SK-N-SH treated with all-trans-retinoic acid at 6 μM for 48 hours (cell line): ENCODE measurements at regions not wholly inside any gene's neighbourhood (a gene's known extent, or its start where the extent isn't known, plus 50 kb on each side); places are given as distances from the start of the nearest gene placed in this dataset.
"Not testable (repeated sequence)": the region's sequence is repeated elsewhere in the genome, so short reads cannot be mapped to it uniquely, and the experiment has no call there.

Source experiments
- ATAC-seq: fragments of 200-7000 bp; cut with Tn5 transposase; 3 replicates; pipeline ENCODE4 v1.9.1; 2020; ENCODE audit warnings: mild to moderate bottlenecking, moderate library complexity
- ARNTL ChIP-seq: fragments of 450-650 bp; formaldehyde crosslinking; IDR thresholded peaks from 2 replicates; pipeline ENCODE4 v1.5.0; 2020; ENCODE audit warnings: low read depth, mild to moderate bottlenecking, moderate library complexity, borderline replicate concordance
- BACH2 ChIP-seq: fragments of 250-450 bp; sonication (Bioruptor Pico); IDR thresholded peaks from 2 replicates; pipeline ENCODE4 v1.9.0; 2021; ENCODE audit warnings: mild to moderate bottlenecking, borderline replicate concordance
- ESRRG ChIP-seq: fragments of 250-450 bp; sonication (Bioruptor Pico); IDR thresholded peaks from 2 replicates; pipeline ENCODE4 v1.6.1; 2021; ENCODE audit warnings: mild to moderate bottlenecking
- GLIS3 ChIP-seq: fragments of 250-450 bp; sonication (Bioruptor Pico); IDR thresholded peaks from 2 replicates; pipeline ENCODE4 v1.5.0; 2020; ENCODE audit warnings: mild to moderate bottlenecking, moderate library complexity
- OSR1 ChIP-seq: fragments of 250-450 bp; sonication (Bioruptor Pico); IDR thresholded peaks from 2 replicates; pipeline ENCODE4 v1.8.0; 2022; ENCODE audit warnings: moderate library complexity, mild to moderate bottlenecking, inconsistent platforms
- PPARA ChIP-seq: fragments of 250-450 bp; sonication (Bioruptor Pico); IDR thresholded peaks from 2 replicates; pipeline ENCODE4 v1.5.0; 2020; ENCODE audit warnings: mild to moderate bottlenecking, borderline replicate concordance
- RARB ChIP-seq: fragments of 250-450 bp; sonication (Bioruptor Pico); IDR thresholded peaks from 2 replicates; pipeline ENCODE4 v1.8.0; 2021; ENCODE audit warnings: mild to moderate bottlenecking, moderate library complexity
- TCF4 ChIP-seq: fragments of 250-450 bp; sonication (Bioruptor Pico); IDR thresholded peaks from 2 replicates; pipeline ENCODE4 v1.8.0; 2021; ENCODE audit warnings: mild to moderate bottlenecking, moderate library complexity, borderline replicate concordance
- TOX ChIP-seq: fragments of 250-450 bp; sonication (Bioruptor Pico); IDR thresholded peaks from 2 replicates; pipeline ENCODE4 v1.8.0; 2021; ENCODE audit warnings: mild to moderate bottlenecking, moderate library complexity, borderline replicate concordance
- ZC3H10 ChIP-seq: fragments of 250-450 bp; sonication (Bioruptor Pico); IDR thresholded peaks from 2 replicates; pipeline ENCODE4 v1.5.1; 2021; ENCODE audit warnings: mild to moderate bottlenecking, moderate library complexity
- ZFP3 ChIP-seq: fragments of 250-450 bp; sonication (Bioruptor Pico); IDR thresholded peaks from 2 replicates; pipeline ENCODE4 v1.5.0; 2020; ENCODE audit warnings: mild to moderate bottlenecking, moderate library complexity
- ZFP30 ChIP-seq: fragments of 450-650 bp; formaldehyde crosslinking; IDR thresholded peaks from 2 replicates; pipeline ENCODE4 v1.5.0; 2022; ENCODE audit warnings: mild to moderate bottlenecking, moderate library complexity
- ZNF70 ChIP-seq: fragments of 450-650 bp; formaldehyde crosslinking; IDR thresholded peaks from 2 replicates; pipeline ENCODE4 v1.5.0; 2020; ENCODE audit warnings: mild to moderate bottlenecking, moderate library complexity
- TF ChIP-seq, protein P1 (sequence below): fragments of 250-450 bp; sonication (Bioruptor Pico); IDR thresholded peaks from 2 replicates; pipeline ENCODE4 v1.8.0; 2021; ENCODE audit warnings: low read depth, mild to moderate bottlenecking, moderate library complexity, borderline replicate concordance
- TF ChIP-seq, protein P2 (sequence below): fragments of 250-450 bp; sonication (Bioruptor Pico); IDR thresholded peaks from 2 replicates; pipeline ENCODE4 v1.5.1; 2020; ENCODE audit warnings: low read depth, mild to moderate bottlenecking, moderate library complexity
- TF ChIP-seq, protein P3 (sequence below): fragments of 250-450 bp; sonication (Bioruptor Pico); IDR thresholded peaks from 2 replicates; pipeline ENCODE4 v1.5.0; 2020; ENCODE audit warnings: mild to moderate bottlenecking, moderate library complexity
- TF ChIP-seq, protein P4 (sequence below): fragments of 250-450 bp; sonication (Bioruptor Pico); IDR thresholded peaks from 2 replicates; pipeline ENCODE4 v1.8.0; 2020; ENCODE audit warnings: mild to moderate bottlenecking, moderate library complexity, borderline replicate concordance

DNA sequence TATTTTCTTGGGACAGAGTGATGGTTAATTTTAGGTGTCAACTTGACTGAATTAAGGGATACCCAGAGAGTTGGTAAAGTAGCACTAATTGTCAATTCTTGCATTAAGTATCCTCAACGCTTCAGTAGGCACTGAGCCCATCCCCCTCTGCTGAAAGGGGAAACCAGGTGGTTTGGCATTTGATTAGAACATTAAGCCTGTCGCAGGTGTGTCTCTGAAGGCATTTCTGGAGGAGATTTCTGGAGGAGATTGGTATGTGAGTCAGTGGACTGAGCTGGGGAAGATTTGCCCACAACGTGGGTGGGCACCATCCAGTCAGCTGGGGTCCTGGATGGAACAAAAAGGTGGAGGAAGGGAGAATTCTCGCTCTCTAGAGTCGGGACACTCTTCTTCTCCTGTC lies 119.8 kb downstream of the RFX6 start:
- ATAC-seq: no peak
- no peak for TF ChIP-seq GLIS3 (CRISPR knock-in tag)
- TF ChIP-seq, protein P1, sequence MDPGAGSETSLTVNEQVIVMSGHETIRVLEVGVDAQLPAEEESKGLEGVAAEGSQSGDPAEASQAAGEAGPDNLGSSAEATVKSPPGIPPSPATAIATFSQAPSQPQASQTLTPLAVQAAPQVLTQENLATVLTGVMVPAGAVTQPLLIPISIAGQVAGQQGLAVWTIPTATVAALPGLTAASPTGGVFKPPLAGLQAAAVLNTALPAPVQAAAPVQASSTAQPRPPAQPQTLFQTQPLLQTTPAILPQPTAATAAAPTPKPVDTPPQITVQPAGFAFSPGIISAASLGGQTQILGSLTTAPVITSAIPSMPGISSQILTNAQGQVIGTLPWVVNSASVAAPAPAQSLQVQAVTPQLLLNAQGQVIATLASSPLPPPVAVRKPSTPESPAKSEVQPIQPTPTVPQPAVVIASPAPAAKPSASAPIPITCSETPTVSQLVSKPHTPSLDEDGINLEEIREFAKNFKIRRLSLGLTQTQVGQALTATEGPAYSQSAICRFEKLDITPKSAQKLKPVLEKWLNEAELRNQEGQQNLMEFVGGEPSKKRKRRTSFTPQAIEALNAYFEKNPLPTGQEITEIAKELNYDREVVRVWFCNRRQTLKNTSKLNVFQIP (CRISPR knock-in tag): no peak
- TF ChIP-seq RARB: no peak
- TF ChIP-seq BACH2 (CRISPR knock-in tag): no peak
- TF ChIP-seq ZFP30: no peak
- TF ChIP-seq ZFP3: no peak
- TF ChIP-seq, protein P2, sequence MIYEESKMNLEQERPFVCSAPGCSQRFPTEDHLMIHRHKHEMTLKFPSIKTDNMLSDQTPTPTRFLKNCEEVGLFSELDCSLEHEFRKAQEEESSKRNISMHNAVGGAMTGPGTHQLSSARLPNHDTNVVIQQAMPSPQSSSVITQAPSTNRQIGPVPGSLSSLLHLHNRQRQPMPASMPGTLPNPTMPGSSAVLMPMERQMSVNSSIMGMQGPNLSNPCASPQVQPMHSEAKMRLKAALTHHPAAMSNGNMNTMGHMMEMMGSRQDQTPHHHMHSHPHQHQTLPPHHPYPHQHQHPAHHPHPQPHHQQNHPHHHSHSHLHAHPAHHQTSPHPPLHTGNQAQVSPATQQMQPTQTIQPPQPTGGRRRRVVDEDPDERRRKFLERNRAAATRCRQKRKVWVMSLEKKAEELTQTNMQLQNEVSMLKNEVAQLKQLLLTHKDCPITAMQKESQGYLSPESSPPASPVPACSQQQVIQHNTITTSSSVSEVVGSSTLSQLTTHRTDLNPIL (CRISPR knock-in tag): no peak
- TF ChIP-seq ARNTL (CRISPR knock-in tag): no peak
- TF ChIP-seq, protein P3, sequence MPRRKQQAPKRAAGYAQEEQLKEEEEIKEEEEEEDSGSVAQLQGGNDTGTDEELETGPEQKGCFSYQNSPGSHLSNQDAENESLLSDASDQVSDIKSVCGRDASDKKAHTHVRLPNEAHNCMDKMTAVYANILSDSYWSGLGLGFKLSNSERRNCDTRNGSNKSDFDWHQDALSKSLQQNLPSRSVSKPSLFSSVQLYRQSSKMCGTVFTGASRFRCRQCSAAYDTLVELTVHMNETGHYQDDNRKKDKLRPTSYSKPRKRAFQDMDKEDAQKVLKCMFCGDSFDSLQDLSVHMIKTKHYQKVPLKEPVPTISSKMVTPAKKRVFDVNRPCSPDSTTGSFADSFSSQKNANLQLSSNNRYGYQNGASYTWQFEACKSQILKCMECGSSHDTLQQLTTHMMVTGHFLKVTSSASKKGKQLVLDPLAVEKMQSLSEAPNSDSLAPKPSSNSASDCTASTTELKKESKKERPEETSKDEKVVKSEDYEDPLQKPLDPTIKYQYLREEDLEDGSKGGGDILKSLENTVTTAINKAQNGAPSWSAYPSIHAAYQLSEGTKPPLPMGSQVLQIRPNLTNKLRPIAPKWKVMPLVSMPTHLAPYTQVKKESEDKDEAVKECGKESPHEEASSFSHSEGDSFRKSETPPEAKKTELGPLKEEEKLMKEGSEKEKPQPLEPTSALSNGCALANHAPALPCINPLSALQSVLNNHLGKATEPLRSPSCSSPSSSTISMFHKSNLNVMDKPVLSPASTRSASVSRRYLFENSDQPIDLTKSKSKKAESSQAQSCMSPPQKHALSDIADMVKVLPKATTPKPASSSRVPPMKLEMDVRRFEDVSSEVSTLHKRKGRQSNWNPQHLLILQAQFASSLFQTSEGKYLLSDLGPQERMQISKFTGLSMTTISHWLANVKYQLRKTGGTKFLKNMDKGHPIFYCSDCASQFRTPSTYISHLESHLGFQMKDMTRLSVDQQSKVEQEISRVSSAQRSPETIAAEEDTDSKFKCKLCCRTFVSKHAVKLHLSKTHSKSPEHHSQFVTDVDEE (CRISPR knock-in tag): no peak

DNA sequence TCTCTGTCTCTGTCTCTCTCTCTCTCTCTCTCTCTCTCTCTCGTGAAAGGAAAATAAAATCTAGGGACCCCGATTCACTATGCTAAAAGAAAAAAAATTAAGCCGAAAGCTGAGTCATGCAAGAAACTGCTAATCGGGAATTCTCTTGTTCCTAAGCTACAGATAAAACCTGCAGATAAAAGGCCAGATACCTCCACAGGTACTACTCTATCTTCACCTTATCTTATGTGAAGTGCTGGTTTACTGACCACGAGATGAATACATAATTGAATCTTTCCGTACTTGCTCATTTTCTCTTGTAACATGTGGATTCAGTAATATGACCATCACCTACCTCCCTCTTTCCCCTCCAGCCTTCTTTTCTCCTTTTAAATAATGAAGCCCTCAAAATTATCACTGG lies 120.5 kb downstream of the RFX6 start:
- no peak for ATAC-seq
- TF ChIP-seq ZC3H10 (CRISPR knock-in tag) (no peak), ESRRG (CRISPR knock-in tag) (no peak)
- TF ChIP-seq, all 23 proteins: peak for 0

DNA sequence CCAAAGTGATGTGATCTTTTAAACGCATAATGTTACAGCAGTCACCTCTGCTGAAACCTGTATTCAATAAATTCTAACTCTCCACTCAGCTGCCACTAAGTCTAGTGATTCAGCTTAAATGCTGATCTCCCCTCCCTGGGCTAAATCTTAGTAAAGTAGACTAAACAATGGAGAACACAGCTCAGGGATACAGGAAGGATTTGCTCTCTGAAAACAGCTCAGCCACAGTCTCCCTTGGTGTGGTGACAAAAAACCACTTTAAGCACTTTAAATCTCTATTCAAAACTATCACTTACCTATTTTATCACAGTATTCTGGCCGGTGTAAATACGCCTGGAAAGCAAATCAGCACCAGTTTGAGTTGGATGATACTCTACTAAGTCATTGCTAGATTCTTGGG lies 130.6 kb downstream of the RFX6 start:
- TF ChIP-seq TOX (no peak), TCF4 (CRISPR knock-in tag) (no peak), ZNF70 (CRISPR knock-in tag) (no peak), OSR1 (CRISPR knock-in tag) (no peak), BACH2 (CRISPR knock-in tag) (no peak), PPARA (no peak)
- TF ChIP-seq, protein P2 (CRISPR knock-in tag): no peak
- no peak for ATAC-seq

DNA sequence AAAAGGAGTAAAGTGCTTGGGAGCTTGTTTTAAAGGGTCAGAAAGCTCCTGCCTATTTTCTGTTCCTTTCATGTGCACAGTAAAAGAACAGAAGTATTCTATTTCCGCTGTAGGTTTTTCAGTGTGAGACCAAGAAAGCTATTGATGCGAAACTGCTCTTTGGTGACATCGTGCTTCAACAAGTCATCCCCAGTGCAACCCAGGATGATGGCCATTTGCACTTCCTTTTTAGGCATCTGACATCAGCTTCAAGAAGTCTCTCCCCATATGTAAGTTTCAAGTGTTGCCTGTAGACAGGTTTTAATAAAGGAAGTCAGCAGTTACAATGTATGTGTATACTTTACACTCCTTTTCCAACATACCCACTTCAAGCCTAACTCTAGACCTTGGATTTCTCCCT lies 131.6 kb downstream of the RFX6 start:
- ATAC-seq: no peak
- no peak for TF ChIP-seq RARB
- TF ChIP-seq ZFP3: no peak
- TF ChIP-seq ESRRG (CRISPR knock-in tag): no peak
- no peak for TF ChIP-seq OSR1 (CRISPR knock-in tag)
- TF ChIP-seq, protein P3 (CRISPR knock-in tag): no peak
- TF ChIP-seq, protein P4, sequence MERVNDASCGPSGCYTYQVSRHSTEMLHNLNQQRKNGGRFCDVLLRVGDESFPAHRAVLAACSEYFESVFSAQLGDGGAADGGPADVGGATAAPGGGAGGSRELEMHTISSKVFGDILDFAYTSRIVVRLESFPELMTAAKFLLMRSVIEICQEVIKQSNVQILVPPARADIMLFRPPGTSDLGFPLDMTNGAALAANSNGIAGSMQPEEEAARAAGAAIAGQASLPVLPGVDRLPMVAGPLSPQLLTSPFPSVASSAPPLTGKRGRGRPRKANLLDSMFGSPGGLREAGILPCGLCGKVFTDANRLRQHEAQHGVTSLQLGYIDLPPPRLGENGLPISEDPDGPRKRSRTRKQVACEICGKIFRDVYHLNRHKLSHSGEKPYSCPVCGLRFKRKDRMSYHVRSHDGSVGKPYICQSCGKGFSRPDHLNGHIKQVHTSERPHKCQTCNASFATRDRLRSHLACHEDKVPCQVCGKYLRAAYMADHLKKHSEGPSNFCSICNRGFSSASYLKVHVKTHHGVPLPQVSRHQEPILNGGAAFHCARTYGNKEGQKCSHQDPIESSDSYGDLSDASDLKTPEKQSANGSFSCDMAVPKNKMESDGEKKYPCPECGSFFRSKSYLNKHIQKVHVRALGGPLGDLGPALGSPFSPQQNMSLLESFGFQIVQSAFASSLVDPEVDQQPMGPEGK (CRISPR knock-in tag): no peak
- TF ChIP-seq BACH2 (CRISPR knock-in tag): no peak
- no peak for TF ChIP-seq GLIS3 (CRISPR knock-in tag)

DNA sequence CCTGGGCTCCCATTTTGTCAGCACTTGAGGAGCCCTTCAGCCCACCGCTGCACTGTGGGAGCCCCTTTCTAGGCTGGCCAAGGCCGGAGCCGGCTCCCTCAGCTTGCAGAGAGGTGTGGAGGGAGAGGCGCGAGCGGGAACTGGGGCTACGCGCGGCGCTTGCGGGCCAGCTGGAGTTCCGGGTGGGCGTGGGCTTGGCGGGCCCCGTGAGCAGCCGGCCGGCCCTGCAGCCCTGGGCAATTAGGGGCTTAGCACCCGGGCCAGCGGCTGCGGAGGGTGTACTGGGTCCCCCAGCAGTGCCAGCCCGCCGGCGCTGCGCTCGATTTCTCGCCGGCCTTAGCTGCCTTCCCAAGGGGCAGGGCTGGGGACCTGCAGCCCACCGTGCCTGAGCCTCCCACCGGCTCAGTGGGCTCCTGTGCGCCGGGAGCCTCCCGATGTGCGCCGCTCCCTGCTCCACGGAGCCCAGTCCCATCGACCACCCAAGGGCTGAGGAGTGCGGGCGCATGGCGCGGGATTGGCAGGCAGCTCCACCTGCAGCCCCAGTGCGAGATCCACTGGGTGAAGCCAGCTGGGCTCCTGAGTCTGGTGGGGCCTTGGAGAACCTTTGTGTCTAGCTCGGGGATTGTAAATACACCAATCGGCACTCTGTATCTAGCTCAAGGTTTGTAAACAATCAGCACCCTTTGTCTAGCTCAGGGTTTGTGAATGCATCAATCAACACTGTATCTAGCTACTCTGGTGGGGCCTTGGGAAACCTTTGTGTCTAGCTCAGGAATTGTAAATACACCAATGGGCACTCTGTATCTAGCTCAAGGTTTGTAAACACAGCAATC lies 137.8 kb downstream of the RFX6 start:
- ATAC-seq: not testable (repeated sequence)

DNA sequence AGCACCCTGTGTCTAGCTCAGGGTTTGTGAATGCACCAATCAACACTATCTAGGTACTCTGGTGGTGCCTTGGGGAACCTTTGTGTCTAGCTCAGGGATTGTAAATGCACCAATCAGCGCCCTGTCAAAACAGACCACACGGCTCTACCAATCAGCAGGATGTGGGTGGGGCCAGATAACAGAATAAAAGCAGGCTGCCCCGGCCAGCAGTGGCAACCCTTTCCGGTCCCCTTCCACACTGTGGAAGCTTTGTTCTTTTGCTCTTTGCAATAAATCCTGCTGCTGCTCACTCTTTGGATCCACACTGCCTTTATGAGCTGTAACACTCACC lies 138.4 kb downstream of the RFX6 start:
- not testable (repeated sequence) for ATAC-seq
